Kidney epithelial cell (primary cell): ENCODE measurements at regions not wholly inside any gene's neighbourhood (a gene's known extent, or its start where the extent isn't known, plus 50 kb on each side); places are given as distances from the start of the nearest gene placed in this dataset.

Experiments
- DNase-seq: peaks from one replicate; pipeline ENCODE4 v3.0.0-alpha.2; 2010; ENCODE audit warnings: low read depth
- H3K27me3 ChIP-seq: 2 replicates; pipeline ENCODE4 v1.6.0; 2011; ENCODE audit warnings: low read length; ENCODE audit not compliant: control insufficient read depth, insufficient read depth
- H3K36me3 ChIP-seq: 2 replicates; pipeline ENCODE4 v1.5.1; 2011; ENCODE audit warnings: low read length; ENCODE audit not compliant: control insufficient read depth, insufficient read depth
- H3K4me3 ChIP-seq: 2 replicates; pipeline ENCODE4 v1.5.1; 2011; ENCODE audit warnings: low read depth, mild to moderate bottlenecking, control low read depth, low read length
- TF ChIP-seq, protein P1 (sequence below): IDR thresholded peaks from 2 replicates; pipeline ENCODE4 v1.5.1; 2011; ENCODE audit warnings: mild to moderate bottlenecking, moderate library complexity, low read length, control low read depth, inconsistent platforms; ENCODE audit not compliant: insufficient read depth, poor library complexity, severe bottlenecking

DNA sequence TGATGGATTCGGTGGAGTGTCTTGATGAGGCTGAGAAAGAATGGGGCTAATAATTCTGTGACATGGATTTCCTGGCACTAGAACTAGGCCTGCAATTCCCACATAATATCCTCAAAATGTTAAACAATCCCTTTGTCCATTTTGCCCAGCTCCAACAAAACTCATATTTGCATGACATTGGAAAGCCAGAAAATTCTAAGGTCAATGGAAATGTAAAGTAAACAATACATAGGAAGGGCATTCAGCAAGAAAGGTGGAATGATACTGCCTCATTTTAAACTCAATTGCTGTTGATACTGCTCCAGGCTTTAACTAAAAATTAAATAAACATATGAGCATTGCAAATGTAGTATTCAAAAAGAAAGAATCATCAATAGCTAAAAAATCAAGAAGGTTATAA is 434.8 kb upstream of the SLC8A1 start:
- TF ChIP-seq, protein P1, sequence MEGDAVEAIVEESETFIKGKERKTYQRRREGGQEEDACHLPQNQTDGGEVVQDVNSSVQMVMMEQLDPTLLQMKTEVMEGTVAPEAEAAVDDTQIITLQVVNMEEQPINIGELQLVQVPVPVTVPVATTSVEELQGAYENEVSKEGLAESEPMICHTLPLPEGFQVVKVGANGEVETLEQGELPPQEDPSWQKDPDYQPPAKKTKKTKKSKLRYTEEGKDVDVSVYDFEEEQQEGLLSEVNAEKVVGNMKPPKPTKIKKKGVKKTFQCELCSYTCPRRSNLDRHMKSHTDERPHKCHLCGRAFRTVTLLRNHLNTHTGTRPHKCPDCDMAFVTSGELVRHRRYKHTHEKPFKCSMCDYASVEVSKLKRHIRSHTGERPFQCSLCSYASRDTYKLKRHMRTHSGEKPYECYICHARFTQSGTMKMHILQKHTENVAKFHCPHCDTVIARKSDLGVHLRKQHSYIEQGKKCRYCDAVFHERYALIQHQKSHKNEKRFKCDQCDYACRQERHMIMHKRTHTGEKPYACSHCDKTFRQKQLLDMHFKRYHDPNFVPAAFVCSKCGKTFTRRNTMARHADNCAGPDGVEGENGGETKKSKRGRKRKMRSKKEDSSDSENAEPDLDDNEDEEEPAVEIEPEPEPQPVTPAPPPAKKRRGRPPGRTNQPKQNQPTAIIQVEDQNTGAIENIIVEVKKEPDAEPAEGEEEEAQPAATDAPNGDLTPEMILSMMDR = no peak
- Histone ChIP-seq H3K36me3 (no peaks in the 10 kb centered on the region), H3K27me3 (no peaks in the 10 kb centered on the region), H3K4me3 (no peak overlapping the region)
- DNase-seq = no peak

DNA sequence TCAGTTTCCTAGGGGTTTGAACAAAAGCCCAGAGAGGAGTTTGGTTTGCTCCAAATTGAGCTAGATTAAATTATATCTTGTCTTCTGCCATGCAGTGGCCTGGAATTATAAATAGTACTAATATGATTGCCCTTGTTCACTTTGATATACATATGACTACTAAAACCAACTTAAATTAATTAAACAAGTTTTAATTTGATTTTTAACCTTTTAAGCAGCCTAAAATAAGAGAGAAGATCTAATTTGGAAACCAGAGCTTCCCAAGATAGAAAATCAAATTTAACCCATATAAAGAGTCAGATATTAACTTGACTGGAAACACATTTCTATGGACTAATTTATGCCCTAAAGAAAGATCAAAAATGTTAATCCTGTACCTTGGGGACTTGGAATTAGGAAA is 444.5 kb upstream of the SLC8A1 start:
- DNase-seq = no peak
- TF ChIP-seq, protein P1 = no peak
- Histone ChIP-seq H3K27me3 (no peaks in the 10 kb centered on the region), H3K4me3 (no peak overlapping the region), H3K36me3 (no peaks in the 10 kb centered on the region)

DNA sequence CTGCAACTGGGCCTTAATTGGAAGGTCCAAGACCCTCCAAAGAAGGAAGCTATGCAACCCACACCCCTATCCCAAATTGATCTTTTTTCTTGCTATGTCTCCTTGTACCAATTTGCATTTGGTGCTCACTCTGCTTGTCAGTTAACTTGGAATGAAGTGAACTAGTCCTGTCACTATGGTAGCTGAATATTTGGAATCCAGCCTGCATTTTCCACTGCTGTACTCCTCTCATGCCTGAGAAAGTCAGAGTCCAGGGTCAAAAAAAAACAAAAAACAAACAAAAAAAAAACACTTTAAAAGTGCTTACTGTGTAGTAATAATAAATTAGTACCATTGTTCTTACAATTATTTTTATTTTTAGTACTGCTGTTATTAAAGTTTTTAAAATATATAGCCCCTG is 462.8 kb upstream of the SLC8A1 start:
- no peak for DNase-seq
- H3K27me3 ChIP-seq = no peaks in the 10 kb centered on the region
- TF ChIP-seq, protein P1 = no peak

DNA sequence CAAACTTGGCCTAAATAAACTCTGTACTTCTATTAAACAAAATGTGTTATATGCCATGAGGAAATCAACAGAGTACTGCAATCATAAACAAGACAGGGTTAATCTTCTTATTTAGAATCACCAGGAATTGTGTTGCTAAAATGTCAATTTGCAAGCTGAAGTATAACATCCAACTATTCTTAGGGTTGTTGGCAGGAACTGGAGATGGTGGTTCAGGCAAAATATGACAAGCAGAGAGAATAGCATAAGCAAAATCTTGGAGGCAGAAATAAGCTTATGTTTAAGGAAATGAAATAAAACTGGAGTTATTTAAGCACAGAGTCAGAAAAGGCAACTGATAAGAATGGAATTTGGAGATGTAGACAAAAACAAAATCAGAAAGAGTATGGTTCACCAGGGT is 463.8 kb upstream of the SLC8A1 start:
- TF ChIP-seq, protein P1 = no peak
- Histone ChIP-seq H3K27me3 (no peaks in the 10 kb centered on the region), H3K4me3 (no peak overlapping the region), H3K36me3 (no peaks in the 10 kb centered on the region)
- DNase-seq = no peak

More for the DNA sequence above, 462.8 kb upstream of the SLC8A1 start:
- Histone ChIP-seq H3K4me3 (no peak overlapping the region), H3K36me3 (no peaks in the 10 kb centered on the region)

DNA sequence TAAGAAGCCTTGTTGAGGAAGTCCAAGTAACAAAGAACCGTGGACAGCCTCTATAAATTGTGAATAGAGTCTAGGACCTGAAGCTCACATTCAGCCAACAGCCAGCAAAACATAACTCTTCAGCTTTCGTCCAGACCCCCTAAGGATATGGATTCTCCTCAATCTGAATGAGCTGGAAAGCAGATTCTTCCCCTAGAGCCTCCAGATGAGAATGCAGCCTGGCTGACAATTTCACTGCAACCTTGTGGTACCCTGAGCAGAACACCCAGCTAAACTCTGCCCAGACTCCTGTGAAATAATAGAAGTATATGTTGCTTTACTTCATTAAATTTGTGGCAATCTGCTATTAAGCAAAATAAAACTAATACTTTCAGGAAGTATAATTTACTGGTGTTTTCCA is 483.5 kb upstream of the SLC8A1 start:
- no peak for DNase-seq
- Histone ChIP-seq H3K4me3 (no peak overlapping the region), H3K27me3 (no peaks in the 10 kb centered on the region), H3K36me3 (no peaks in the 10 kb centered on the region)
- TF ChIP-seq, protein P1 = no peak

DNA sequence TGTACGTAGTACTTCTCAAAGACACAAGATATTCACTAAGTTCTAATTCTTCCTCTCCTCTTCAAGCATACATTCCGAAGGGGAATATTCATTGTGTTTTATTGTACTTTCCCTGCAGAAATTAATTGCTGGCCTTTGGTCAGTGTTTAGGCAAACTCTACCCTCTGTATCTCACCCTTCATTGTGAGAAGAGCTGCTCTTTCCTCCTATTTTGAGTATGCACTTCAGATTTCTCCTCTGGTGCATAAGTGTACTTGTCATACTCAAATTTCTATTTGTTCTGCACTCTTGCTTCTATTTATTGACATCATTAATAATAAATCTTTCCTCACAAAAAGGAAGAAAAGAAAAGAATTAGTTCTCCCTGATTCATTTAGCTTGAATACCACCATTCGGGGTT is 485.4 kb upstream of the SLC8A1 start:
- DNase-seq = no peak

More for the DNA sequence above, 485.4 kb upstream of the SLC8A1 start:
- Histone ChIP-seq H3K36me3 (no peaks in the 10 kb centered on the region), H3K4me3 (no peak overlapping the region), H3K27me3 (no peaks in the 10 kb centered on the region)
- TF ChIP-seq, protein P1 = no peak
